ENCODE measurements at regions not wholly inside any gene's neighbourhood (a gene's known extent, or its start where the extent isn't known, plus 50 kb on each side); places are given as distances from the start of the nearest gene placed in this dataset.
"Not testable (repeated sequence)": the region's sequence is repeated elsewhere in the genome, so short reads cannot be mapped to it uniquely, and the experiment has no call there.

DNA sequence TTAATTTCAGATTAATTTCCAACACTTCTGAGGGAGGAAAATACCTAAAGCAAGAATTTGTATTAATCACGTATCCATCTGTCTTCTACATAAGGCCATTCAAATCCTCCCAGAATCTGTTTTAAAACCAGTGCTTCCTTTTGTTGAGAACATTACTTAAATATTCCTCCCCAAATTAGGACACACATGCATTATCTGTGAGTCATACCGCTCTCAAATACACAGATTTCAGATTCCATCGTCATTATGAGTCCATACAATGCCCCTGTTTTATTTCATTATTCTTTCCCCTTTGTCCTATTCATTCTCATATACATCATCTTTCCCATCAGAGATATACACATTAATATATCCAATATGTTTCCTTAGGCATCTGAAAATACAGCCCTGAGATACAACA, 57.3 kb upstream of the PRSS12 start:
- H3K9me3 ChIP-seq (ENCODE audit: low read length), result no peaks in the 10 kb centered on the region
- no peaks in the 10 kb centered on the region for H3K9me2 ChIP-seq (ENCODE audit: low read depth, low read length)
- H3K4me3 ChIP-seq (ENCODE audit: low read depth, low read length, poor library complexity, severe bottlenecking), result no peak overlapping the region
- no peaks in the 10 kb centered on the region for H3F3A ChIP-seq (ENCODE audit: insufficient read depth, low read length)
- H2AFZ ChIP-seq (ENCODE audit: low read length), result no peak overlapping the region
- no peak overlapping the region for H3K27ac ChIP-seq (ENCODE audit: low read depth, low read length, poor library complexity, severe bottlenecking)
- H3K4me2 ChIP-seq (ENCODE audit: low read length), result no peak overlapping the region
- H3K27me3 ChIP-seq (ENCODE audit: insufficient read depth, low read length), result no peaks in the 10 kb centered on the region
- no peaks in the 10 kb centered on the region for H3K4me1 ChIP-seq (ENCODE audit: insufficient read depth, low read length, severe bottlenecking)
- TF ChIP-seq, protein P1, sequence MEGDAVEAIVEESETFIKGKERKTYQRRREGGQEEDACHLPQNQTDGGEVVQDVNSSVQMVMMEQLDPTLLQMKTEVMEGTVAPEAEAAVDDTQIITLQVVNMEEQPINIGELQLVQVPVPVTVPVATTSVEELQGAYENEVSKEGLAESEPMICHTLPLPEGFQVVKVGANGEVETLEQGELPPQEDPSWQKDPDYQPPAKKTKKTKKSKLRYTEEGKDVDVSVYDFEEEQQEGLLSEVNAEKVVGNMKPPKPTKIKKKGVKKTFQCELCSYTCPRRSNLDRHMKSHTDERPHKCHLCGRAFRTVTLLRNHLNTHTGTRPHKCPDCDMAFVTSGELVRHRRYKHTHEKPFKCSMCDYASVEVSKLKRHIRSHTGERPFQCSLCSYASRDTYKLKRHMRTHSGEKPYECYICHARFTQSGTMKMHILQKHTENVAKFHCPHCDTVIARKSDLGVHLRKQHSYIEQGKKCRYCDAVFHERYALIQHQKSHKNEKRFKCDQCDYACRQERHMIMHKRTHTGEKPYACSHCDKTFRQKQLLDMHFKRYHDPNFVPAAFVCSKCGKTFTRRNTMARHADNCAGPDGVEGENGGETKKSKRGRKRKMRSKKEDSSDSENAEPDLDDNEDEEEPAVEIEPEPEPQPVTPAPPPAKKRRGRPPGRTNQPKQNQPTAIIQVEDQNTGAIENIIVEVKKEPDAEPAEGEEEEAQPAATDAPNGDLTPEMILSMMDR (IDR thresholded peaks at IDR 0.05; ENCODE audit: low read length), result no peak
- TF ChIP-seq EZH2 (IDR thresholded peaks at IDR 0.05; ENCODE audit: borderline replicate concordance, low read length), result no peak
- H3K79me2 ChIP-seq (ENCODE audit: insufficient read depth, low read length), result no peaks in the 10 kb centered on the region
- no peak overlapping the region for H3K9ac ChIP-seq (ENCODE audit: low read length)
- H3K36me3 ChIP-seq (ENCODE audit: insufficient read depth, low read length), result no peaks in the 10 kb centered on the region
- no peaks in the 10 kb centered on the region for H4K20me1 ChIP-seq (ENCODE audit: insufficient read depth, low read length)

DNA sequence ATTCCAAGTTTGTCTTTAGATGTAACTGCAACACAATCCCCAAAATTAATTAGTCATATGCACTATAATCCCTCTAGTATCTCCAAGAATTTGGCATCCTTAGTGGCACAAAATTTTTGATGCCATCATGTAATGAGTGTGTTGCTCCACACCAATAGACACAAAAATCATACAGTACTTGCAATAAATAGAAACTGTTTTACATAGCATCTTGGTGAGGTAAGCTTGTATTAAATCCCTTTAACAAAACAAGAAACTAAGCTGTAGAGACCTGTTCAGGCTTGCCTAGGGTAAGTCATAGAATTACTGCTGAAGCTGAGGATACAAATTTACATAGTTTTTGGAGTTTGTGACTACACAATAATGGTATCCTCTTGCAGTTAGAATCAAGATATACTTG, 64.5 kb upstream of the PRSS12 start:
- Histone ChIP-seq H2AFZ (ENCODE audit: low read length) (no peak overlapping the region), H3K79me2 (ENCODE audit: insufficient read depth, low read length) (no peaks in the 10 kb centered on the region), H3K27ac (ENCODE audit: low read depth, low read length, poor library complexity, severe bottlenecking) (no peak overlapping the region), H4K20me1 (ENCODE audit: insufficient read depth, low read length) (no peaks in the 10 kb centered on the region), H3K27me3 (ENCODE audit: insufficient read depth, low read length) (no peaks in the 10 kb centered on the region), H3F3A (ENCODE audit: insufficient read depth, low read length) (no peaks in the 10 kb centered on the region), H3K4me2 (ENCODE audit: low read length) (no peak overlapping the region), H3K4me3 (ENCODE audit: low read depth, low read length, poor library complexity, severe bottlenecking) (no peak overlapping the region), H3K9me2 (ENCODE audit: low read depth, low read length) (no peaks in the 10 kb centered on the region), H3K9ac (ENCODE audit: low read length) (no peak overlapping the region), H3K36me3 (ENCODE audit: insufficient read depth, low read length) (no peaks in the 10 kb centered on the region), H3K9me3 (ENCODE audit: low read length) (no peaks in the 10 kb centered on the region), H3K4me1 (ENCODE audit: insufficient read depth, low read length, severe bottlenecking) (no peaks in the 10 kb centered on the region)
- TF ChIP-seq, protein P1 (IDR thresholded peaks at IDR 0.05; ENCODE audit: low read length), result no peak

DNA sequence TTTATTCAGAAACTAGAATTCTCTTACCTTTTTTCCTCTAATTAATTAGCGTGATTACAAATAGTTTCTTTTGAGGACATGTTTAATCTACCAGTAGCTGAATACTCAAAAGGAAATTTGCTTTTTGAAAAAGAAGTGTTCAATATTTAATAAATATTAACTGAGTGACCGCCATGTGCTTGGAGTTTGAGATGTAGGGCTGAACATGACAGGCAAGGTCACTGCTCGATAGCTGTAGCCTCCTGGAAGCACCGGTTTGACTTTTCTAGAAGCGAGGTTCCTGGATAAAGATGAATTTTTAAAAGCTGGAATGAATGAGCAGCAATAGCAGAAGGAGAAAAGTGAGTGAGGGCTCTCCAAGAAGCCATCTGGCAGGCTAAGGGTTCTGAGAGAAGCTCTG, 65.0 kb upstream of the PRSS12 start:
- not testable (repeated sequence) for H4K20me1 ChIP-seq (ENCODE audit: insufficient read depth, low read length); H3K36me3 ChIP-seq (ENCODE audit: insufficient read depth, low read length); H3K79me2 ChIP-seq (ENCODE audit: insufficient read depth, low read length); H3K27ac ChIP-seq (ENCODE audit: low read depth, low read length, poor library complexity, severe bottlenecking); H3K4me1 ChIP-seq (ENCODE audit: insufficient read depth, low read length, severe bottlenecking); H3K4me3 ChIP-seq (ENCODE audit: low read depth, low read length, poor library complexity, severe bottlenecking); H3K9ac ChIP-seq (ENCODE audit: low read length); H3K9me3 ChIP-seq (ENCODE audit: low read length); H2AFZ ChIP-seq (ENCODE audit: low read length); H3F3A ChIP-seq (ENCODE audit: insufficient read depth, low read length); H3K4me2 ChIP-seq (ENCODE audit: low read length); H3K27me3 ChIP-seq (ENCODE audit: insufficient read depth, low read length); H3K9me2 ChIP-seq (ENCODE audit: low read depth, low read length)

DNA sequence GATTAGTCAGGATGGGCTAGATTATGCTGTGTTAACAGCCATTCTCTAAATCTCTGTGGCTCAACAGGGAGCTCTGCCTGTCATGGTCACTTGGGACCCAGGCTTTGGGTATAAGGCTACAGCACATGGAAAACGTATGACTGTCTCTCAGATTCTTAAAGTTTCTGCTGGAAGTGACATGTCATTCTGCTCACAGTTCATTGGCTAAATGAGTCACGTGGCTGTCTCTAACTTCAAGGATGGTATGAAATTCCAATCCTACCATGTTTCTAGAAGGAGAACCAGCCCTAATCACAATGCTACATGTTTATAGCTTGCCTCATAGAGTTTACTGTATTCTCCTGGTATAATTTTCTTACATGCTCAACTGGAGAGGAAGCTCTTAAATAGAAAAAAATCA, 65.6 kb upstream of the PRSS12 start:
- H3K4me1 ChIP-seq (ENCODE audit: insufficient read depth, low read length, severe bottlenecking); H3F3A ChIP-seq (ENCODE audit: insufficient read depth, low read length); H3K79me2 ChIP-seq (ENCODE audit: insufficient read depth, low read length); H3K27ac ChIP-seq (ENCODE audit: low read depth, low read length, poor library complexity, severe bottlenecking); H3K4me2 ChIP-seq (ENCODE audit: low read length); H3K27me3 ChIP-seq (ENCODE audit: insufficient read depth, low read length); H3K9me2 ChIP-seq (ENCODE audit: low read depth, low read length); H3K9me3 ChIP-seq (ENCODE audit: low read length); H3K4me3 ChIP-seq (ENCODE audit: low read depth, low read length, poor library complexity, severe bottlenecking); H3K36me3 ChIP-seq (ENCODE audit: insufficient read depth, low read length); H3K9ac ChIP-seq (ENCODE audit: low read length); H4K20me1 ChIP-seq (ENCODE audit: insufficient read depth, low read length); H2AFZ ChIP-seq (ENCODE audit: low read length): not testable (repeated sequence)

DNA sequence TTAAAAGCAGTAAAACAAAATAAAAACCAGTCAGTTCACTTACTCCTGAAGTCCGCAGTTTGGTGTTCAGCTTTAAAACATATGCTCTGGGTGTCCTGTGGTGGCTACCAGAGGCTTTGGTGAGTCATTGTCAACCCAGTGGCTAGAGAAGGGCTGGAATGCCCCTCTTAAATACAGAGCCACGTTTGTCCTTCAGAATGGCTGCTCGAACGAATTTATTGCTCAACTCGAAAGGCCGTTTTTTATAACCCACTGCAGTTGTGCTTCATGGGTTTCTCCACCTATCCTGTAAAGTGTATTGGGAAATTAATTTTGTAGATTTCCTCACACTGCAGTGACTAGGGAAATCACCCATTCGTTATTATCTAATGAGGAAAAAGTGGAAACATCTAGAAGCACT, 66.8 kb upstream of the PRSS12 start:
- not testable (repeated sequence) for H3K27me3 ChIP-seq (ENCODE audit: insufficient read depth, low read length); H3K4me3 ChIP-seq (ENCODE audit: low read depth, low read length, poor library complexity, severe bottlenecking); H3K9me3 ChIP-seq (ENCODE audit: low read length); H3K36me3 ChIP-seq (ENCODE audit: insufficient read depth, low read length); H3K79me2 ChIP-seq (ENCODE audit: insufficient read depth, low read length); H4K20me1 ChIP-seq (ENCODE audit: insufficient read depth, low read length); H3K9ac ChIP-seq (ENCODE audit: low read length); H3K4me2 ChIP-seq (ENCODE audit: low read length); H3K27ac ChIP-seq (ENCODE audit: low read depth, low read length, poor library complexity, severe bottlenecking); H3F3A ChIP-seq (ENCODE audit: insufficient read depth, low read length); H3K9me2 ChIP-seq (ENCODE audit: low read depth, low read length); H2AFZ ChIP-seq (ENCODE audit: low read length); H3K4me1 ChIP-seq (ENCODE audit: insufficient read depth, low read length, severe bottlenecking)

Measured in OCI-LY1 (cell line).